GM19238 (cell line): ENCODE measurements at regions not wholly inside any gene's neighbourhood (a gene's known extent, or its start where the extent isn't known, plus 50 kb on each side); places are given as distances from the start of the nearest gene placed in this dataset.

Experiments used
- DNase-seq: peaks from one replicate; pipeline ENCODE4 v3.0.0; 2011; ENCODE audit warnings: low spot score; ENCODE audit not compliant: insufficient read length

GRCh38 chr13:85543144-85543543 lies 256.1 kb downstream of the SLITRK6 start:
- no peak for DNase-seq

GRCh38 chr13:85541476-85541875 lies 257.7 kb downstream of the SLITRK6 start:
- DNase-seq = no peak

- no peak for DNase-seq
Measured at GRCh38 chr13:85538957-85539356, 260.3 kb downstream of the SLITRK6 start.

GRCh38 chr13:85537601-85538000 lies 261.6 kb downstream of the SLITRK6 start:
- DNase-seq = no peak

GRCh38 chr13:85536706-85537105 lies 262.5 kb downstream of the SLITRK6 start:
- DNase-seq = no peak

GRCh38 chr13:85535316-85536084 lies 263.7 kb downstream of the SLITRK6 start:
- no peak for DNase-seq

GRCh38 chr13:85533911-85534310 lies 265.3 kb downstream of the SLITRK6 start:
- no peak for DNase-seq

GRCh38 chr13:85529218-85529594 lies 270.0 kb downstream of the SLITRK6 start:
- no peak for DNase-seq

- DNase-seq = no peak
Measured at GRCh38 chr13:85528491-85529217, 270.6 kb downstream of the SLITRK6 start.

- DNase-seq = no peak
Measured at GRCh38 chr13:85527316-85527715, 271.9 kb downstream of the SLITRK6 start.

GRCh38 chr13:85525411-85525810 lies 273.8 kb downstream of the SLITRK6 start:
- no peak for DNase-seq

- DNase-seq = no peak
Measured at GRCh38 chr13:85521657-85522056, 277.6 kb downstream of the SLITRK6 start.

GRCh38 chr13:85520445-85520844 lies 278.8 kb downstream of the SLITRK6 start:
- no peak for DNase-seq

- DNase-seq = no peak
Measured at GRCh38 chr13:85519363-85519762, 279.9 kb downstream of the SLITRK6 start.

GRCh38 chr13:85512421-85512820 lies 286.8 kb downstream of the SLITRK6 start:
- DNase-seq = no peak

- DNase-seq = no peak
Measured at GRCh38 chr13:85509512-85509911, 289.7 kb downstream of the SLITRK6 start.

GRCh38 chr13:85508683-85509329 lies 290.4 kb downstream of the SLITRK6 start:
- DNase-seq = no peak

- DNase-seq = no peak
Measured at GRCh38 chr13:85503797-85504196, 295.4 kb downstream of the SLITRK6 start.

GRCh38 chr13:85501616-85502015 lies 297.6 kb downstream of the SLITRK6 start:
- no peak for DNase-seq

- no peak for DNase-seq
Measured at GRCh38 chr13:85500696-85501256, 298.4 kb downstream of the SLITRK6 start.

- no peak for DNase-seq
Measured at GRCh38 chr13:85498774-85499173, 300.4 kb downstream of the SLITRK6 start.

GRCh38 chr13:85497652-85498051 lies 301.6 kb downstream of the SLITRK6 start:
- no peak for DNase-seq
